PFSK-1 (cell line): ENCODE measurements at regions not wholly inside any gene's neighbourhood (a gene's known extent, or its start where the extent isn't known, plus 50 kb on each side); places are given as distances from the start of the nearest gene placed in this dataset.

Experiments used
- POLR2AphosphoS5 ChIP-seq: IDR thresholded peaks from 2 replicates; pipeline ENCODE4 v1.6.1; 2012; ENCODE audit warnings: low read depth, mild to moderate bottlenecking, control low read depth, low read length, moderate library complexity
- SIN3A ChIP-seq: IDR thresholded peaks from 2 replicates; pipeline ENCODE4 v1.6.1; 2012; ENCODE audit warnings: mild to moderate bottlenecking, low read length, moderate library complexity, borderline replicate concordance; ENCODE audit not compliant: insufficient read depth
- TAF1 ChIP-seq: IDR thresholded peaks from 2 replicates; pipeline ENCODE4 v1.6.1; 2012; ENCODE audit warnings: low read length, control low read depth, borderline replicate concordance; ENCODE audit not compliant: insufficient read depth

DNA sequence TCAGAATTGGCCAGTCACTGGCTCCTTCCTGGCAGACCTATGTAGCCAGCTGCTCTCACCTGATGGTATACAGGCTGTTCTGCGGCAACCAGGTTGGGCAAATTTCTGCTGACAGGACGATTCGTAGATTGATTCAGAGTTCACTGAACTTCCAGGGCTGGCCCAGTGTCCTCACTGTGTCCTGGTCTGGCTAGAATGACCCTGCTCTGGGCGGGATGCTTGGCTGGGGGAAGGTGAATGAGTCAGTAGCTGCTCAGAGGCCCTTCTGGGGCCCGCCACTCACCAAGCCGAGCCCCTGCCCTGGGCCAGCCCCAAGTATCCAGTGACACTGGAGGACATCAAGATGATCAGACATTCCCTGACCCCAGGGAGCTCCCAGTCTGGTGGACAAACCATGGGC, 62.9 kb upstream of the WNT11 start:
- TF ChIP-seq SIN3A = no peak
- no peak for TF ChIP-seq POLR2AphosphoS5
- no peak for TF ChIP-seq TAF1
